HT1080 (cell line): ENCODE measurements at regions not wholly inside any gene's neighbourhood (a gene's known extent, or its start where the extent isn't known, plus 50 kb on each side); places are given as distances from the start of the nearest gene placed in this dataset.
"Not testable (repeated sequence)": the region's sequence is repeated elsewhere in the genome, so short reads cannot be mapped to it uniquely, and the experiment has no call there.

Experiments
- DNase-seq: peaks from one replicate; pipeline ENCODE4 v3.0.0-alpha.2; 2015; ENCODE audit warnings: low read depth

- DNase-seq = peak; percentile 88
Observed at GRCh38 chr1:242824435-242824834, 299.9 kb upstream of the PLD5 start.

DNA sequence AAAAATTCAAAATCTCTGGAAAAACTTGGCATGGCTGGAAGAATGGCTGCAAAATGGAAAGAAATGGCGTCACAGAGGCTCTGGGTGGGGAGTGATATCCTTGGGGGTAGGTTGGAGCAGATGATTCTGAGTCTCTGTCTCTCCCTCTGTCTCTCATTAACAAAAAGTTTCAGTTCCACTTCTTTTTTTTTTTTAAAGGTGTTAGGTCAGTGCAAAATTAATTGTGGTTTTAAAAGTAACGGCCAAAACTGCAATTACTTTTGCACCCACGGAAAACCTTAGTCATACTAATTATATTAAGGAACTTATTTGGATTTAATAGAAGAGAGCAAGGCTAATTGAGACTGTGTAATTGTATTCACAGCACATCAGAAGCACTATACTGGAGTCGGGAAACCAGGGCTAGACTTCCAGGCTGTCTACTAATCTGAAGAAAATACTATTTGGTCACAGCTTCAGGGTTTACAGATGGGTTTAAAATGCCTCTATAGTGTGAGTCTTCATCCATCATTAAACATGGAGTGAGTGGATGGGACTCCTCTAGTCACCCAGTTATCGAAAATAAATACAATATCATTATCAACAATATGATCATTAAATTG lies 289.1 kb upstream of the PLD5 start:
- DNase-seq = no peak

DNA sequence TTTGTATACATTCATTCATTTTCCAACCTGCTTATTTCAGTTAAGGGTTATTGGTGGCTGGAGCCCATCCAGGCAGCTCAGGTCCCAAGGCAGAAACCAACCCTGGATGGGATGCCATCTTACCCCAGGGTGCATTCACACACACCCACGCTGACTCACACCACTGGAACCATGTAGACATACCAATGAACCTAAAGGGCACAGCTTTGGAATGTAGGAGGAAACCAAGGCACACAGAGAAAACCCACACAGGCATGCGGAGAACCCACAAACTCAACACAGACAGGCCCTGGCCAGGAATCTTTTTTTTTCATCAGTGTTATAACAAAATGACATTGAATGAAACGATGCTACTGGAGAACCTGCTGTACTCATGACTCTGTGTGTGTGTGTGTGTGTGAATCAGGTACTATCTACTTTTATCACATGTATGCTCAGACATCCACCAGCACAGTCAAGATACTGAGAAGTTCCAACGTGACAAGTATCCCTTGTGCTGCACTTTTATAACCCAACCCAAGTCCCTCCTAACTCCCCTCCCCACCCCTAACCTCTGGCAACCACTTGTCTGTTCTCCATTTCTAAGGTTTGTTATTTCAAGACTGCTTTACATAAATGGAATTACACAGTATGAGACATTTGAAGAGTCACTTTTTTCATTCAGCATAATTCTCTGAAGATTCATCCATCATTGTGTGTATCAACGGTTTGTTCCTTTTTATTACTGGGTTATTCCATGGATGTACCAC lies 286.8 kb upstream of the PLD5 start:
- DNase-seq = peak; percentile 91

GRCh38 chr1:242806324-242806723 lies 281.8 kb upstream of the PLD5 start:
- DNase-seq = no peak

DNA sequence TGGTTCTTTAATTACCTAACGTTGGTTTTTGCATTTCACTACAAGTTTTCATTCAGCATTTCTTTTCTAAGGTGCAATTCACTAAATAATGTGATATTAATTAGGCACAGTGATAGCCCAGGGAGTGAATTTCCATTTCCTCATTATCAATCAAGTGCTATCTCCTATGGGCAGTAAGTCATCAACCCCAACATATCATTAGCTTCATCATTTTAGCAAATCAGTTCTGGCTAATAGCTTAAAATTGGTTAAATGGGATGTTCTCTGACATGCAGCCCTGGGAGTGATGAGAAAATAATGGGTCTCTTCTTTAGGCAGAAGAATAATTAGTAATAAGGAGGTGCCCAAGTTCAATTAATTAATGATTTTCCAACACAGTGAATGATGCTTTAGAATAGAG lies 280.9 kb upstream of the PLD5 start:
- DNase-seq = not testable (repeated sequence)

- DNase-seq = no peak
Observed at GRCh38 chr1:242802973-242803372, 278.5 kb upstream of the PLD5 start.

- no peak for DNase-seq
Observed at GRCh38 chr1:242800521-242800920, 276.0 kb upstream of the PLD5 start.

GRCh38 chr1:242797856-242798255 lies 273.4 kb upstream of the PLD5 start:
- no peak for DNase-seq

GRCh38 chr1:242788771-242789170 lies 264.3 kb upstream of the PLD5 start:
- no peak for DNase-seq

GRCh38 chr1:242787968-242788367 lies 263.5 kb upstream of the PLD5 start:
- no peak for DNase-seq

DNA sequence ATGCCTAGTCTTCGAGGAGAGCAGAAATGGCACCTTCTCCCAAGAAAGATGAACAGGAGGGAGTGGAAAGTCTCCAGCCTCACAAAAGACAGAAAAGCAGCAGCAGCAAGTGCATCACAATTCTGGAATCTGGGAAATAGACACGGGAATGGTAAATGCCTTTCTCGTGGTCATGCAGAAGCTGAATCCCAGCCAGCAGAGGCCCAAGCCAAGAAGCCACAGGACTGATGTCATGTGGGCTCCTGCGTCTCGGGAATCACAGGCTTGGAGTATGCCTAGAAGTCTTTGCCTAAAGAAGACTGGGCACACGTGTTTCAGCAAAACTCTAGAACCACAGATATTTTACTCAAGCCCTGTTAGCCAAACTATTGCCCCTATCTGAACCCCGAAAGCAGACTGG lies 260.3 kb upstream of the PLD5 start:
- DNase-seq = peak; percentile 58

DNA sequence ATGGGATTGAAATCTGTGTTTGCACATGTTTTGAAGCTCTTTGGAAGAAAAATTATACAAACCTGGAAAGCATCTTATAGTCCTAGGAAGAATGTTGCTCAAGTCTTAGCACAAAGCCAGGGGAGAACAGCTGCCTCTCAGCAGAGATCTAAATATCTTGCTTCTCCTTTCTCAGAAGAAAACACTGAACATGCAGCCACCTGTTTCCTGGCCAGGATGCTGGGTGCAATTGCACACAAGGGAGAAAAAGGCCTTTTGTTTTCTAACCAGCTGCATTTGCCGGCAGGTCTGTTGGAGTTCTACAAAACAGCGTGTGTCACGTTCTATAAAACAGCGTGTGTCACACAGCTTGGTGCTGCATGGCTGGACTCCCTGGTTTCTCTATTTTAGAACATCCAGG lies 259.6 kb upstream of the PLD5 start:
- peak; percentile 6 for DNase-seq

GRCh38 chr1:242774256-242774655 lies 249.8 kb upstream of the PLD5 start:
- DNase-seq = no peak

DNA sequence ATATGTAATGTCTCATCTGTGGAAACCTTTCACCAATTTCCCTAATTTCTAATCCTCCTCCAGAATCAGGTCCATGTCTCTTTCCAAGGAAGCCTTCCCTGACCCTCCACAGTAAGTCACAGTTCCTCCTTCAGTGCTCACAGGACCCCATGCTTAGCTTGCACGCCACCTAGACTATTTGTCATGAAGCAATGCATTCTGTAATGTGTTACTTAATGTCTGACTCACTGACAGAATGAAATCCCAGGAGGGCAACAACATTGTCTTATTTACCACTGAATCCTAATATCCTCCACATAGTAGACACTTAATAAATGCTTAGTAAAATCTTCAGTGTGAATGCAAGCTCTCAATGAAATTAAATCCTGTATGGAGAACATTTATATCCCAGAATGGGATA lies 245.9 kb upstream of the PLD5 start:
- no peak for DNase-seq

DNA sequence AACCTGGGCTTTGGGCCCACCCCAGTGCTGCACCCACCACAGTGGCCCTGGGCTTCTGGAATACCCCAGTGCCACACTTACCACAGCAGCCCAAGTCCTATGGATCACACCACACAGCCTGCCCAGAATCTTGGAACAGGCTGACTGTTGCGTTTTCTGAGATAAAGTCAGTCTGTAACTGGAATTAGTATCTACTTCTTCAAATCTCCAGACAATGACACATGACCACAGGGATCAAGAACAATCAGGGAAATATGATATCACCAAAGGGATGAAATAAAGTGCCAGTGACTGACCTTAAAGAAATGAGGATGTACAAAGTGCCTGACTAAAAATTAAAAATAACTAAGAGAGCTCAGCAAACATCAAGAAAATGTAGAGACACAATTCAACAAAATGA lies 239.7 kb upstream of the PLD5 start:
- peak; percentile 13 for DNase-seq

DNA sequence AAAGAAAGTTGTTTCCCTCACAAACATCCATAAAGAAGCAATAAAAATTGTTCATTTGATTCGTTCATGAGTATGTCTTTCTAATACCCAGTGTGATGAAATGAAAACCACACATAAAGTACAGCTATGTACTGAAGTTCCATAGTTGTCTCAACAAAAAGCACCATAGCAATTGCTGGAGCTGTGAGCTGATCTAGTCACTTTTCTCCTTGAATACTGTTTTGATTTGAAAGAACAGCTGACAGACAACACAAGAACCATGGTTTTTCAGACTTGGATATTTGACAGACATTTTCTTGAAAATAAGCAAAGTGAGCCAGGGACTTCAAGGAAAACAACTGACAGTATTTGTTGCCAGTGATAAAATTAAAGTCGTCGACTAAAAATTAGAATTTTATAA lies 237.1 kb upstream of the PLD5 start:
- no peak for DNase-seq

DNA sequence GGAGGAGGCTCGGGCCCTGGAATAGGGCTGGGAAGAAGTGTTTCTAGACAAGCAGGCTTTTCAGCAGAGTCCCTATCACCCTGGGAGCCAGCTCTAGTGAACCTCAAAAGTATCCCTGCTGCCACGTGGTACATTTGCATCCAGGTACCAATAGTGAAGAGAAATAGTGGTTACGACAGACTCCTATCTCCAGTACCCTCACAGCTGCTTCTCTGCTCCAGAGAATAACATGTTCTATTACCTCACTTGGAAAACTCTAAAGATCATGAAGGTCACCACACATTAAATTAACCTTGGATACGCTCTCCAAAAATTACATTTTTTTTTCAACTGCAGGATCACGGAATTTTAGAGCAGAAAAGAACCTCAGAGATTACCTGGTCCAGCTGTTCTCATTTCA lies 230.4 kb upstream of the PLD5 start:
- no peak for DNase-seq

DNA sequence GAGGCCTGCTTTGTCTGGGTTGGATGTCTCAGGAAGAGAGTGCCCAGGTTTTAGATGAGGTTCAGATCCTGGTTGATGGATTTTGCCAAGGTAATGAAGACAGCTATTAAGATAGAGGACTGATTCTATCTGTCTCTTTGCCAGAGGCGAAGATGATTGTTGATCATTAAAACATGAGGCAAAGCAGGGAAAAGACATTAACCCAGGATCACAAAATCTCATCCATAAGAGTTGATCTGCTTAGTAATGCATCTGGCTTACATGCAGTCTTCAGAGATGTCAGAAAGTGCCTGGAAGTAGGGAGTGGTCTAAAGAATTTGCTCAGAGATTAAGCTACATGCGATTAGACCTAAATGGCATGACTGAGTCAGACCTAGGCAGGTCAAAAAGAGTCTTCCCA lies 229.6 kb upstream of the PLD5 start:
- DNase-seq = no peak

DNA sequence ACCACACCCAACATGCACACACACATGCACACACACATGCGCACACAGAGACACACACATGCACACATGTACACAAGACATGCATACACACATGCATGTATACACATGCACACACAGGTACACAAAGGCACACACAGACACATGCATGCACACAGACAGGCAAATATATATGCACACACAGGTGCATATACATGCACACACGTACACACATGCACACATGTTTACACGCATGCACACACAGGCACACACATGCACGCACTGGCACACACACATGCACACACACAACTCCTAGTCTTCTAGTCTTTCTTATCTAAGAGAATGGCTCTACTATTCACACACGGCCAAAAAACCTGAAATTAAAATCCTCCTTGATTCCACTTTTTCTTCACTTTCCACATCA lies 222.7 kb upstream of the PLD5 start:
- DNase-seq = no peak

DNA sequence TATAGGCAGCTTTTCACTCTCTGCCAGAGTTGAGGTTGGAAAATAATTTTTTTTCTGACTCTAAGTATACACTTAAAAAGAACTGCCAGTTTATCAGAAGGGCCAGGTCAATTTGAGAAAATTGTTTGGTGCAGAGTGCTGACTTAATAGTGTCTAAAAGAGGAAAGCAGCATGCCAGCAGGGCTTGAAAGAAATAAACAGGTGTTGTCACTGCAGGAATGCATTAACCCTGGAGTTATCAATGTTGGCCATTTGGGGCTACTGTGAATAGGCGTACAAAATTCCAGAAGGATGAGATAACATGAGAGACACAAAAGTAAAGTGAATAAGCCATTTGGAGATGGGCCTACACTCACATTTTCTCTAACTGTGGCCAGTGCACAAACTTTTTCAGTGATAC lies 220.6 kb upstream of the PLD5 start:
- no peak for DNase-seq

GRCh38 chr1:242743983-242744780 lies 219.7 kb upstream of the PLD5 start:
- DNase-seq = no peak
